ENCODE measurements at regions not wholly inside any gene's neighbourhood (a gene's known extent, or its start where the extent isn't known, plus 50 kb on each side); places are given as distances from the start of the nearest gene placed in this dataset.

DNA sequence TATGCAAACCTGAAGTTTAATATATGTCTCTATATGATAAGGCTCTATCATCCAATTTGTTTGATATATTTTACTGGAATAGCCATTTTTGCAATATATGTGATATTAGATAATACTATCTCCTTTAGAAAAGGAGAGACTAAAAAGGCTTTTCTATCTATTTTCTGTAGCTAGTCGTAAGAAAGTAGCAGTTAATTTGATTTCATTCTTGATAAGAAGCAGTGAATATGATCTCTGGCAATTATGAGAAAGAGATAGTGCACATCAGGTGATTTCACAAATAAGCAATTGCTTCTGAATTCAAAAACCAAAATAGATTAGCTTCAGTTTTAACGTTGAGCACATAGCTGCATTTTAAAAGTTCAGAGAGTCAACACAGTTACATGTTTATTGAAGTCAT is 1318.4 kb downstream of the CDH8 start:
- no peaks in the 10 kb centered on the region for H3K4me1 ChIP-seq (replicated peaks in 1 of 2; ENCODE audit: control insufficient read depth in 2 of 2, insufficient read depth in 2 of 2, low read length in 2 of 2)
- H4K20me1 ChIP-seq (replicated peaks; ENCODE audit: control insufficient read depth, insufficient read depth, low read length) = no peaks in the 10 kb centered on the region
- ATAC-seq = no peak
- CTCF ChIA-PET (ENCODE audit: low intra/inter-chr PET ratio) = no interaction called here
- H3K9me3 ChIP-seq (replicated peaks; ENCODE audit: control insufficient read depth, insufficient read depth, low read depth, low read length) = no peaks in the 10 kb centered on the region
- 0% methylated on average over 2 of the region's 2 CpGs for WGBS (ENCODE audit: insufficient coverage, low coverage, missing lambda C conversion rate)
- H3K27ac ChIP-seq (ENCODE audit: extremely low read depth, low read depth, low read length) = no peak overlapping the region
- H3K27me3 ChIP-seq (ENCODE audit: control insufficient read depth in 2 of 2, insufficient read depth in 2 of 2, low read length in 2 of 2) = no peaks in the 10 kb centered on the region
- no peak overlapping the region for H3K9ac ChIP-seq (ENCODE audit: insufficient read depth in 1 of 2, low read depth in 2 of 2, low read length in 2 of 2)
- H3K4me3 ChIP-seq = no peak overlapping the region
- no peaks in the 10 kb centered on the region for H3K79me2 ChIP-seq (ENCODE audit: control insufficient read depth, insufficient read depth, low read length)
- no peak overlapping the region for H3K4me2 ChIP-seq (ENCODE audit: insufficient read depth, low read length)
- no peak for FAIRE-seq
- POLR2A ChIA-PET = no interaction called here
- BruUV-seq (replicated peaks) = no TSS peak
- H2AFZ ChIP-seq (ENCODE audit: low read depth, low read length) = no peak overlapping the region
- no peak for DNase-seq (ENCODE audit: extremely low read depth in 1 of 4, low spot score in 3 of 4)
- no peaks in the 10 kb centered on the region for H3K36me3 ChIP-seq (ENCODE audit: control insufficient read depth, insufficient read depth, low read length)
- in situ Hi-C loops (cut with MboI) (no loop called here), intact Hi-C loops (cut with micrococcal nuclease) (no loop called here)
- H3K9me1 ChIP-seq (ENCODE audit: control insufficient read depth, insufficient read depth, low read length) = no peaks in the 10 kb centered on the region
- no peak for TF ChIP-seq SREBF2 (CRISPR knock-in tag; IDR thresholded peaks at IDR 0.05)
- TF ChIP-seq SMAD3 (CRISPR knock-in tag; conservative IDR thresholded peaks at IDR 0.05) = no peak
- no peak for TF ChIP-seq GABPB1 (CRISPR knock-in tag; IDR thresholded peaks at IDR 0.05)
- TF ChIP-seq, protein P1, sequence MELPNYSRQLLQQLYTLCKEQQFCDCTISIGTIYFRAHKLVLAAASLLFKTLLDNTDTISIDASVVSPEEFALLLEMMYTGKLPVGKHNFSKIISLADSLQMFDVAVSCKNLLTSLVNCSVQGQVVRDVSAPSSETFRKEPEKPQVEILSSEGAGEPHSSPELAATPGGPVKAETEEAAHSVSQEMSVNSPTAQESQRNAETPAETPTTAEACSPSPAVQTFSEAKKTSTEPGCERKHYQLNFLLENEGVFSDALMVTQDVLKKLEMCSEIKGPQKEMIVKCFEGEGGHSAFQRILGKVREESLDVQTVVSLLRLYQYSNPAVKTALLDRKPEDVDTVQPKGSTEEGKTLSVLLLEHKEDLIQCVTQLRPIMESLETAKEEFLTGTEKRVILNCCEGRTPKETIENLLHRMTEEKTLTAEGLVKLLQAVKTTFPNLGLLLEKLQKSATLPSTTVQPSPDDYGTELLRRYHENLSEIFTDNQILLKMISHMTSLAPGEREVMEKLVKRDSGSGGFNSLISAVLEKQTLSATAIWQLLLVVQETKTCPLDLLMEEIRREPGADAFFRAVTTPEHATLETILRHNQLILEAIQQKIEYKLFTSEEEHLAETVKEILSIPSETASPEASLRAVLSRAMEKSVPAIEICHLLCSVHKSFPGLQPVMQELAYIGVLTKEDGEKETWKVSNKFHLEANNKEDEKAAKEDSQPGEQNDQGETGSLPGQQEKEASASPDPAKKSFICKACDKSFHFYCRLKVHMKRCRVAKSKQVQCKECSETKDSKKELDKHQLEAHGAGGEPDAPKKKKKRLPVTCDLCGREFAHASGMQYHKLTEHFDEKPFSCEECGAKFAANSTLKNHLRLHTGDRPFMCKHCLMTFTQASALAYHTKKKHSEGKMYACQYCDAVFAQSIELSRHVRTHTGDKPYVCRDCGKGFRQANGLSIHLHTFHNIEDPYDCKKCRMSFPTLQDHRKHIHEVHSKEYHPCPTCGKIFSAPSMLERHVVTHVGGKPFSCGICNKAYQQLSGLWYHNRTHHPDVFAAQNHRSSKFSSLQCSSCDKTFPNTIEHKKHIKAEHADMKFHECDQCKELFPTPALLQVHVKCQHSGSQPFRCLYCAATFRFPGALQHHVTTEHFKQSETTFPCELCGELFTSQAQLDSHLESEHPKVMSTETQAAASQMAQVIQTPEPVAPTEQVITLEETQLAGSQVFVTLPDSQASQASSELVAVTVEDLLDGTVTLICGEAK (IDR thresholded peaks at IDR 0.05) = no peak
- TF ChIP-seq, protein P1 (CRISPR knock-in tag; IDR thresholded peaks at IDR 0.05) = no peak
- TF ChIP-seq, protein P2, sequence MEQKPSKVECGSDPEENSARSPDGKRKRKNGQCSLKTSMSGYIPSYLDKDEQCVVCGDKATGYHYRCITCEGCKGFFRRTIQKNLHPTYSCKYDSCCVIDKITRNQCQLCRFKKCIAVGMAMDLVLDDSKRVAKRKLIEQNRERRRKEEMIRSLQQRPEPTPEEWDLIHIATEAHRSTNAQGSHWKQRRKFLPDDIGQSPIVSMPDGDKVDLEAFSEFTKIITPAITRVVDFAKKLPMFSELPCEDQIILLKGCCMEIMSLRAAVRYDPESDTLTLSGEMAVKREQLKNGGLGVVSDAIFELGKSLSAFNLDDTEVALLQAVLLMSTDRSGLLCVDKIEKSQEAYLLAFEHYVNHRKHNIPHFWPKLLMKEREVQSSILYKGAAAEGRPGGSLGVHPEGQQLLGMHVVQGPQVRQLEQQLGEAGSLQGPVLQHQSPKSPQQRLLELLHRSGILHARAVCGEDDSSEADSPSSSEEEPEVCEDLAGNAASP (IDR thresholded peaks at IDR 0.05) = no peak
- no peak for TF ChIP-seq TRIM28 (IDR thresholded peaks at IDR 0.05)
- TF ChIP-seq, protein P3, sequence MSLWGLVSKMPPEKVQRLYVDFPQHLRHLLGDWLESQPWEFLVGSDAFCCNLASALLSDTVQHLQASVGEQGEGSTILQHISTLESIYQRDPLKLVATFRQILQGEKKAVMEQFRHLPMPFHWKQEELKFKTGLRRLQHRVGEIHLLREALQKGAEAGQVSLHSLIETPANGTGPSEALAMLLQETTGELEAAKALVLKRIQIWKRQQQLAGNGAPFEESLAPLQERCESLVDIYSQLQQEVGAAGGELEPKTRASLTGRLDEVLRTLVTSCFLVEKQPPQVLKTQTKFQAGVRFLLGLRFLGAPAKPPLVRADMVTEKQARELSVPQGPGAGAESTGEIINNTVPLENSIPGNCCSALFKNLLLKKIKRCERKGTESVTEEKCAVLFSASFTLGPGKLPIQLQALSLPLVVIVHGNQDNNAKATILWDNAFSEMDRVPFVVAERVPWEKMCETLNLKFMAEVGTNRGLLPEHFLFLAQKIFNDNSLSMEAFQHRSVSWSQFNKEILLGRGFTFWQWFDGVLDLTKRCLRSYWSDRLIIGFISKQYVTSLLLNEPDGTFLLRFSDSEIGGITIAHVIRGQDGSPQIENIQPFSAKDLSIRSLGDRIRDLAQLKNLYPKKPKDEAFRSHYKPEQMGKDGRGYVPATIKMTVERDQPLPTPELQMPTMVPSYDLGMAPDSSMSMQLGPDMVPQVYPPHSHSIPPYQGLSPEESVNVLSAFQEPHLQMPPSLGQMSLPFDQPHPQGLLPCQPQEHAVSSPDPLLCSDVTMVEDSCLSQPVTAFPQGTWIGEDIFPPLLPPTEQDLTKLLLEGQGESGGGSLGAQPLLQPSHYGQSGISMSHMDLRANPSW (CRISPR knock-in tag; IDR thresholded peaks at IDR 0.05) = no peak
- TF ChIP-seq DACH1 (IDR thresholded peaks at IDR 0.05; ENCODE audit: partially characterized antibody) = no peak
- TF ChIP-seq MXI1 (IDR thresholded peaks at IDR 0.05; ENCODE audit: low read depth, low read length) = no peak
- no peak for TF ChIP-seq SRSF9 (IDR thresholded peaks at IDR 0.05; ENCODE audit: borderline replicate concordance, low read depth, low read length)
